Mesodermal cell (in vitro differentiated cells): ENCODE measurements at regions not wholly inside any gene's neighbourhood (a gene's known extent, or its start where the extent isn't known, plus 50 kb on each side); places are given as distances from the start of the nearest gene placed in this dataset.

Experiments
- H3K27ac ChIP-seq: 2 replicates; pipeline ENCODE4 v1.7.0; 2013; ENCODE audit warnings: mild to moderate bottlenecking, low read depth, low read length, moderate library complexity; ENCODE audit not compliant: severe bottlenecking
- H3K36me3 ChIP-seq: 2 replicates; pipeline ENCODE4 v1.7.1; 2013; ENCODE audit warnings: mild to moderate bottlenecking, low read length, moderate library complexity; ENCODE audit not compliant: control insufficient read depth, insufficient read depth
- H3K4me1 ChIP-seq: one replicate; pipeline ENCODE4 v1.7.1; 2013; ENCODE audit warnings: mild to moderate bottlenecking, low read length; ENCODE audit not compliant: insufficient read depth, control insufficient read depth, poor library complexity, severe bottlenecking
- H3K4me3 ChIP-seq: 2 replicates; pipeline ENCODE4 v1.7.0; 2013; ENCODE audit warnings: low read length, control low read depth, mild to moderate bottlenecking; ENCODE audit not compliant: insufficient read depth, poor library complexity, severe bottlenecking; ENCODE audit errors: extremely low read depth
- H3K9me3 ChIP-seq: 2 replicates; pipeline ENCODE4 v1.7.1; 2013; ENCODE audit warnings: mild to moderate bottlenecking, low read length, moderate library complexity; ENCODE audit not compliant: control insufficient read depth
- WGBS, 2 experiments: methylation state at CpG; one replicate each; pipeline ENCODE4 v1.1.5; 2013; ENCODE audit warnings: missing lambda C conversion rate in 2 of 2; ENCODE audit not compliant: insufficient coverage in 2 of 2; 5-methylcytosine and 5-hydroxymethylcytosine counted together

GRCh38 chr2:239696559-239697207 is 295.9 kb upstream of the HDAC4 start:
- Histone ChIP-seq H3K27ac (no peak overlapping the region), H3K36me3 (no peaks in the 10 kb centered on the region), H3K4me1 (no peaks in the 10 kb centered on the region), H3K4me3 (no peak overlapping the region), H3K9me3 (no peaks in the 10 kb centered on the region)
- 85 to 88% methylated on average over 12 to 13 of the region's 13 CpGs for WGBS, 2 experiments

GRCh38 chr2:239695728-239696240 is 295.0 kb upstream of the HDAC4 start:
- H3K4me1 ChIP-seq = no peaks in the 10 kb centered on the region
- H3K27ac ChIP-seq = no peak overlapping the region
- no peaks in the 10 kb centered on the region for H3K9me3 ChIP-seq
- no peaks in the 10 kb centered on the region for H3K36me3 ChIP-seq
- WGBS, 2 experiments = 86 to 88% methylated on average over 5 to 9 of the region's 14 CpGs
- no peak overlapping the region for H3K4me3 ChIP-seq

GRCh38 chr2:239695106-239695727 is 294.4 kb upstream of the HDAC4 start:
- no peaks in the 10 kb centered on the region for H3K4me1 ChIP-seq
- no peaks in the 10 kb centered on the region for H3K36me3 ChIP-seq
- H3K9me3 ChIP-seq = no peaks in the 10 kb centered on the region
- H3K27ac ChIP-seq = no peak overlapping the region
- WGBS, 2 experiments = 91 to 98% methylated on average over 5 to 6 of the region's 6 CpGs
- H3K4me3 ChIP-seq = no peak overlapping the region

- no peaks in the 10 kb centered on the region for H3K9me3 ChIP-seq
- WGBS, 2 experiments = 63 to 92% methylated on average over 2 to 3 of the region's 4 CpGs
Observed at GRCh38 chr2:239694487-239694886, 293.7 kb upstream of the HDAC4 start.

GRCh38 chr2:239693761-239694415 is 293.1 kb upstream of the HDAC4 start:
- WGBS, 2 experiments = 87 to 88% methylated on average over 8 to 9 of the region's 9 CpGs
- Histone ChIP-seq H3K27ac (no peak overlapping the region), H3K9me3 (no peaks in the 10 kb centered on the region), H3K4me1 (no peaks in the 10 kb centered on the region), H3K4me3 (no peak overlapping the region), H3K36me3 (no peaks in the 10 kb centered on the region)

More at GRCh38 chr2:239694487-239694886, 293.7 kb upstream of the HDAC4 start:
- no peaks in the 10 kb centered on the region for H3K36me3 ChIP-seq
- H3K4me3 ChIP-seq = no peak overlapping the region
- H3K27ac ChIP-seq = no peak overlapping the region
- H3K4me1 ChIP-seq = no peaks in the 10 kb centered on the region

GRCh38 chr2:239693330-239693729 is 292.5 kb upstream of the HDAC4 start:
- no peaks in the 10 kb centered on the region for H3K9me3 ChIP-seq
- no peak overlapping the region for H3K27ac ChIP-seq
- WGBS, 2 experiments = 90 to 95% methylated on average over 10 to 11 of the region's 11 CpGs
- no peaks in the 10 kb centered on the region for H3K4me1 ChIP-seq
- H3K36me3 ChIP-seq = no peaks in the 10 kb centered on the region
- no peak overlapping the region for H3K4me3 ChIP-seq

GRCh38 chr2:239692919-239693318 is 292.1 kb upstream of the HDAC4 start:
- H3K27ac ChIP-seq = no peak overlapping the region
- 96 to 98% methylated on average over 5 to 7 of the region's 7 CpGs for WGBS, 2 experiments
- H3K4me1 ChIP-seq = no peaks in the 10 kb centered on the region
- H3K9me3 ChIP-seq = no peaks in the 10 kb centered on the region
- no peaks in the 10 kb centered on the region for H3K36me3 ChIP-seq
- no peak overlapping the region for H3K4me3 ChIP-seq

- Histone ChIP-seq H3K36me3 (no peaks in the 10 kb centered on the region), H3K27ac (no peak overlapping the region), H3K4me1 (no peaks in the 10 kb centered on the region), H3K4me3 (no peak overlapping the region), H3K9me3 (no peaks in the 10 kb centered on the region)
- WGBS, 2 experiments = 82 to 92% methylated on average over 8 of the region's 8 CpGs
Observed at GRCh38 chr2:239692362-239692851, 291.6 kb upstream of the HDAC4 start.

- no peaks in the 10 kb centered on the region for H3K4me1 ChIP-seq
- 94 to 96% methylated on average over 8 to 9 of the region's 10 CpGs for WGBS, 2 experiments
Observed at GRCh38 chr2:239691720-239692119, 290.9 kb upstream of the HDAC4 start.

GRCh38 chr2:239690651-239691631 is 290.1 kb upstream of the HDAC4 start:
- Histone ChIP-seq H3K9me3 (no peaks in the 10 kb centered on the region), H3K4me3 (no peak overlapping the region), H3K4me1 (no peaks in the 10 kb centered on the region), H3K27ac (no peak overlapping the region), H3K36me3 (no peaks in the 10 kb centered on the region)
- 90 to 92% methylated on average over 35 to 37 of the region's 46 CpGs for WGBS, 2 experiments

More at GRCh38 chr2:239691720-239692119, 290.9 kb upstream of the HDAC4 start:
- Histone ChIP-seq H3K27ac (no peak overlapping the region), H3K36me3 (no peaks in the 10 kb centered on the region), H3K4me3 (no peak overlapping the region), H3K9me3 (no peaks in the 10 kb centered on the region)
